Thyroid gland (tissue), 4 donors: ENCODE measurements at regions not wholly inside any gene's neighbourhood (a gene's known extent, or its start where the extent isn't known, plus 50 kb on each side); places are given as distances from the start of the nearest gene placed in this dataset.

Source experiments
- CTCF ChIP-seq, 6 experiments: fragments of 200-600 bp in 3 of 6; fragments of 450-650 bp in 3 of 6; sonication (generic) in 3 of 6; IDR thresholded peaks; one replicate each; pipeline ENCODE4 v1.5.1; 2016 to 2019; ENCODE audit warnings: antibody characterized with exemption in 6 of 6, mild to moderate bottlenecking in 2 of 6, inconsistent platforms in 1 of 6, moderate library complexity in 1 of 6
- POLR2A ChIP-seq, 2 donors: fragments of 450-650 bp; IDR thresholded peaks; one replicate each; pipeline ENCODE4 v1.6.1; 2017; ENCODE audit warnings: antibody characterized with exemption in 2 of 2, mild to moderate bottlenecking in 2 of 2, moderate library complexity in 1 of 2

DNA sequence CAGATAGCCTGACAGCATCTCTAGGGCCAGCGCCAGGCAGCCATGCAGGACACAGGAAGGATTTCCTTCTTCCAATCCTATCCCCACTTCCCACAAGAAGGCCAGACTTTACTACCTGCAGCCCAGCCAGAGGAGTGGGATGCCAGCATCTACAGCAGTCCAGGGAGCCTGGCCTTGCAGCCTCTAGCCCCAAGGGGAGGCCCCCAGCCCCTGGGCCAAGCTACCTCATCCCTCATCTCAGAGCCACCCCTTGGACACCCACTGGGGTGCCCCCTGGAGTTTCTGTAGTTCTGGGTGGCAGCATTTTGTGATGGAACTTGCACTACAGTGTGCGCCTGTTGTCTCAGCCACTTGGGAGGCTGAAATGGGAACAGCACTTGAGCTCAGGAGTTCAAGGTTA is 170.8 kb upstream of the PODXL start:
- no peak for TF ChIP-seq CTCF (IDR thresholded peaks at IDR 0.05)
- TF ChIP-seq POLR2A (IDR thresholded peaks at IDR 0.05), result no peak
